NCI-H748 (cell line): ENCODE measurements at regions not wholly inside any gene's neighbourhood (a gene's known extent, or its start where the extent isn't known, plus 50 kb on each side); places are given as distances from the start of the nearest gene placed in this dataset.
A peak's percentile ranks its signal among the peaks of the same experiment; 100 is the strongest.

Experiments
- DNase-seq: peaks from one replicate; lab custom pipeline; 2025; ENCODE audit not compliant: unreplicated experiment; lab: John Stamatoyannopoulos, UW

DNA sequence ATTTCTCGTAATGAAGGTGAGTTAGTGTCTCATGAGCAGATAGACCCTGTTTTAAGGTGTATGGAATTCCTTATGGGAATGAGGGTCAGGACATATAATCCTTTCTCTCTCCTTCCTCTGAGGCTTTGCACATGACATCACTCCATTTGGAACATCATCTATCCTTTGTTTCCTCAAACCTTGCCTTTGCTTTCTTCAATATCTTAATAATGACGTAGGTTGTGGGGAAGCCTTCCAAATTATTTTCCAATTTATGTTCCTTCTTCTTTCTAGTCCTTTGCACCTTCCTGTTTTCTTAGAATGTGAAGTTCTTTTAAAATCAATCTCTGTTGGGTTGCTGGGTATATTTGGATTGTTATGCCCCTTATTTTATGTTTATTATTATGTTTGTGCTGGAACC, 502.9 kb upstream of the STXBP6 start:
- no peak for DNase-seq

DNA sequence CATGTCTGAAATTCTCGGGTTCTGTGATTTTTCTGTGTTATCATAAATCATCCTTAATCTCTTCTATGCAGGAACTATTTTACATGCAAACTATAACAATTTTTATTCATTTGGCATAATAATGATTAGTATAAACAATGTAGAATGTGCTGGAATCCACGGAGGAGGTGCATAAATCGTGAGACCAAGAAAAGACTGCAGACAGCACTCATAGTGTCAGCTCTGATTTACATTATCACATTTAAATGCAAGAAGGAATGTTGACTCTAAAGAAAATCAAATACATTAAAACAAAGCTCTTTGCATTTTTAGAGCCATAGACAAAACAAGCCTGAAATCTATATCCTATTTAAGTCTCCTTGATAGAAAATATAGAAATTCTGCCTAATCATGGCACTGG, 501.7 kb upstream of the STXBP6 start:
- DNase-seq, result no peak

DNA sequence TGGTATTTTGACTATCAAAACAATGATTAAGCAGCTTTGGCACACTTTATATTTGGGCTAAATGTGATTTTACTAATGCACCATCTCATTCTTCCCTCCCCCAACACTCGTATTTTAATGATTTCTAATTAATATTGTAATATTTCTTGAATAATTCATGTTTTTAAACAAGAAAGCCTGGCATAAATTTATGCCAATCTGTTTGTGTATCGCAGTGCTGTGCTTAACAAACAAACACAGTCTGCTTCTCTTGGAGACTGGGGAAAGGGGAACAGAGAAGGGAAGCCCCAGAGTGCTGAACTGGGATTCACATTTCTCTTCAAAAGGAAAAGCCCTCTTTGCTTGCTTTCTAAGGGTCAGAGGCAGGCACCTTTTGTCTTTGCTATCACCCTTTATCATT, 496.9 kb upstream of the STXBP6 start:
- DNase-seq, result no peak

DNA sequence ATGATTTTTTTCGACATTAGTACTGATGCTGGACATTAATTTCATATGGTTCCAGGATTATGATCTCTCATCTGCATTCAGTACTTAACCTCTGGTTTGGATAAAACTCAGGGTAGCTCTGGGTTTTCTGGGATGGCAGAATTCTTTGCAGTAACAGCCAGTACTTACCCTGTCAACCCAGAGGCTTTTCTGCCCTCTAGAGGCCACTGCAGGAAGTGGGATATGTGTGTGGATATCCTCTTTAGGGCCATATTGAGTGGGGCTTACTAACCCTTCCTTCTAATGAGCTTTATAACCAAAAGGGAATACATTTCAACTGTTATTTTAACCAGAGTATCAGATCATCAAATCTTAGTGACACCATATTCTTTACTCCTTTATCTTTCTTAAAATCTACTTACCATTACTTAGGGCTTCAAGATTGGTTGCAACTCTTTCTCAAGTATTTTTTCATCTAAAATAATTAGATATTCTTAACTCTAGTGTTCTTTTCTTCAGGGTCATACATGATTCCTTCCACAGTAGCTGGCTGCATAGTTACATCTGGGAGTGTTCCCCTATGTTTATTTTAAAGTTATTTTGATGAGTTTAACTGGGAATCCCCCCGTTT, 488.0 kb upstream of the STXBP6 start:
- peak; percentile 78 for DNase-seq

DNA sequence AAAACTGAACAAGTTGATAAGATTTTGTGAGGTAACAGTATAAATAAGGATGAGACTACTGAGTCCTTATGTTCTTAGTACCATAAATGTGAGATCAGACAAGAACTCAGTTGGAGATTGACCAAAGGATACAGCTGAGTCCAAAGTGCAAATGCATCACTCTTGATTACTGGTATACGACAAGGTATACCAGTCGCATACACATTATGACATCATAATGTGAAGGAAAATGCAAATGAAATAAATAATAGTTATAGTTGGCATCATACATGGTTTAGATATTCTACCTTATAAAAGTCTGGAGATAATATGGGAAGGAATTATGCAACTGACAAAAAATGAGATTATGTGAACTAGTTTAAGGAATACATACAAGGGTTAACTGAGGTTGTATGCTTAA, 476.3 kb upstream of the STXBP6 start:
- no peak for DNase-seq

DNA sequence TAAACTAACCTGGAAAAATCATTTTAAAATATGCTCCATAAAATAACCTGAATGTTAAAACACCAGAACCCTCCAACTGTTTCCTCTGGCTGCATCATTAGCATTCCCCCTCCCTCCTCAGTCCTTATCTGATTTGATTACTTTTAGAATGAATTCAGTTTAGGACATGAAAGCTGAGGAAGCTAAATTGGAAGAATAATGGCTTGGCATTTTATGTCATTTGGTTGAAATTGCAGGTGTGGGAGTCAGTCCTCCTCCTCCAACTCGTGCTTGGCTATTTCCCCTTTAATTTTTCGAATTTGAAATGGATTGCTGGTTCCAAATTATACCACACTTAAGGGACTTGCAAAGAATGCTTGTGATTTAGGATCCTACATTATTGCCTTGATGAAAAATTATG, 473.0 kb upstream of the STXBP6 start:
- peak; percentile 28 for DNase-seq

DNA sequence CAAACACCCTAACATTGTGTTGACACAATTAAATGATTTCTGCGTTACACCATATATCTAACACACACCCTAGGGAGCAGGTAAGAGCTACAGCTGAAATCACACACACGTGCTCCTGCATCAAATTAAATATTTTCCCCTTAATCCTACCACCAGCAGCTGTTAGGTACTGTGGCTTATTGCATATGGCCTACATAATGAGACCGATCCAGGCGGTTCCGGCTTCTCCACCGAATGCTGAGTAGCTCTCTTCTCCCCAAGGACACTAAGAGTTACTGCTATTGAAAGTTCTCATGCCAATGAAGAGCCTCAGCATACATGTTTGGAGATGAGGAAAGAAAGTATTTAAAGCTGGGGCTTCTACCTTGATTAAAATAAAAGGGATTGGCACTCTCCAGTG, 472.2 kb upstream of the STXBP6 start:
- peak; percentile 83 for DNase-seq

DNA sequence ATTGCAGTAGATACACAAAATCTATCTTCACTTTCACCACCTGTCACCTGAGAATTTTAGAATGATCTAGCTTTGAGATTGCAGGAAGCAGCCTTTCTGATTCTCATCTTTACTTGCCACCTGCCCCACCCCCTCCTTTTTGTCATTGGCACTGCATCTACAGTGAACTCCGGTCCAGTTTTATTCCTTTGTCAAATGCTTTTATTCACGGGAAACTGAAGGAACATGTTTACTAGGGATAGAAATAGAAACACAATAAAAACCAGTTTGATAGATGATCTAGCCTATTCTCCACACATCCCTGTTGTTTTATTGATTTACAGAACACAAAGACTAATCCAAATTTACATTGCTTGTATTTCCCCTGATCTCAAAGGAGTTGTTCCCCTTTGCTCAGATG, 471.7 kb upstream of the STXBP6 start:
- DNase-seq, result peak; percentile 83

DNA sequence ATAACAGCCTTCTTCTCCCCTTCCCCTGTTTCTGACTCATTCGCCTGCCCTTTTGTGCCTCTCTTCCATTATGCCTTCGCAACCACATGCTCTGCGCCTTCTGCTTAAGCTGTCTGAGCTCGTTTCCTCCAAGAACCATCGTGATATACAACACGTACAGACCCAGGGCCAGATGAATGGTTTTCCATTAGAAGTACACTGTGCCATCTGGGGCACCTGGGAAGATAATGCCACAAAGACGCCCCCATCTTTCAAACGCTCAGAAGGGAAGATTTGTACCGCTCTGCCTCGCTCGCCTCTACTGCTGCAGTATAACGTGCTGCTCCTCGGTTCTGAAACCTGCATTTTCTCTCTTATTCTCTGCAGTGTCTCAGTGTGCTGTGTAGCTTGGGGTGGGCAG, 470.9 kb upstream of the STXBP6 start:
- DNase-seq, result no peak

DNA sequence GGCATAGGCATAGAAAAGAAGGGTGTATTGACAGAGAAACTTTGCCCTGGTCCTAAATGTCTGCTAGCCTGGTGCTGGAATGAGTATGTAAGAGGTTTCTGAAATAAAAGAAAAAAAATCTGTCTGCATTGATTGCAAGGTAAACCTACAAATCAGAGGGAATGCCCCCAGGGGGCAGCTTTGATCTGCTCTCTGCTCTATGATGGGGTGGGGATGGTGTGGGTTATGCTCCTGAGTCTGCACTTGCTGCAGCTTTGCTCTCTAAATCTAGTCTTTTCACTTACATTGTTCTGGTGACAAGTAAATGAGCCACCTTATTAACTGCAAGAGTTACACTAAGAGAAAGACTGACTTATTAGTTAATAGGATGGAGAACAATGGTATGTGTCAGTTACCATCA, 468.4 kb upstream of the STXBP6 start:
- DNase-seq, result peak; percentile 40

DNA sequence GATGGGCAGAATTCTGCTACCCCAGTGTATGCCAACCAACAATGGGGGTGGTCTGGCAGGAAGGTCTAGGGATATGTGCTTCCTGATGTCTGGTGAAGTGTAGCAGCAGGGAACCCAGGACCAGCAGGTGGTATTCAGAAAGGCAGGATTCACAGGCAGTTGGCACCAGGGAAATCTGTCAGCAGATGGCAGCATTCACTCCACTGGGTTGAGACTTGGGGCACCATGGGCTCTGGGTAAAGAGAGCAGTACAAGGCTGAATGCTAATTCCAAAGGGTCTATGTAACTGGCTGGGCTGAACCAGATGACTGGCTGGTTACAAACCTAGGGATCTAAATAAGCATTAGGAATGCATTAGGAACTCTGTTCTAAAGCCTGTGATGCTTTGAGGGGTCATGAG, 466.9 kb upstream of the STXBP6 start:
- DNase-seq, result peak; percentile 31

DNA sequence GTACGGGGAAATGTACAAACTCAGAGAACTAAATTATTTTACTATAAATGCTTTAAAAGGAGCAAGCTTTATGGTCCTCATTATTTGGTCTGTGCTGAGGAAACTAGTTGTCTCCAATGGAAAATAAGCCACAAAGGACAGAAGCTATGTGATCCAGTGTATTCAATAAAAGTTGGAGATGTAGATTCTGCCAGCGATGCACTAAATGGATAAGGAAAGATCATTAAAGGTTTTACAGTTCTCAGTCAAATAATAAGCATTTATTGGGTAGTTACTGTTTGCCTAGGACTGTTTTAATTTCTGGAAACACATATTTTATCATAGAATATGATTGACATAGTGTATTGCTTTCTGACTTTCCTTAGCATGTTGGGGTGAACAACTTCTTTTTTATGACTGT, 458.9 kb upstream of the STXBP6 start:
- no peak for DNase-seq

DNA sequence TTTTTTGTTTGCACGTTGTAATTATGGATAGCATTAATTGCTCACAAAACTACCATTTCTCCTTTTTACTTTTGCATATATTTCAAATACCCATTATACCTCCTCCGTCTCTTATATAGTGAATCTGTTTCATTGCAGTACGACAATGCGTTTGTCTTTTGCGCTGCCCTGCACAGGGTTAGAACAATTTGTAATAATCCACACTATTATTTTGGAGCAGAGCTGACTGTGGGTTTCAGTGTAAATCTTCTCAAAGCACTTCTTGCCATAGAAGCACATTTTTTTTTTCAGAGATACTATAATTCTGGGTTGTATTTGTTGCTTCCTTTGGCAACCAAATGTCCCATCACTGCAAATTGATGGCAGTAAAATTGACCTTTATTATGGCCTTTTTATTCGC, 451.8 kb upstream of the STXBP6 start:
- DNase-seq, result no peak

DNA sequence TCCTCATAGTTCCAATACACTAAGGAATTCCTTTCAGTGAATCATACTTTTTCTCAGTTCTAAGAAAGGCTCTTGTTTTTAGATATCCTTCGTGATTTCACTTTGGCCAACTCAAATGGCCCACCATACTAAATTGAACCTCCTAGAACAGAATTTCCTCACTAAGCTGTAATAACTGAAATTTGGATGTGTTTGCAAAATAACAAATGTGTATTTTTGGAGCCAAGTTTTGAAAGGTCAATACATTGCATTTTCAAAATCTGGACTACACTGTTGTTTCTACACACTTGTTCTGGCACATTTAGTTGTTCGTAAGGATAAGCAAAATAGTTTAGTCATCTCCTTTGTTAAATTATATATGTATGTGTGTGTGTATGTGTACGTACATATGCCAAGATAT, 439.0 kb upstream of the STXBP6 start:
- DNase-seq, result no peak

DNA sequence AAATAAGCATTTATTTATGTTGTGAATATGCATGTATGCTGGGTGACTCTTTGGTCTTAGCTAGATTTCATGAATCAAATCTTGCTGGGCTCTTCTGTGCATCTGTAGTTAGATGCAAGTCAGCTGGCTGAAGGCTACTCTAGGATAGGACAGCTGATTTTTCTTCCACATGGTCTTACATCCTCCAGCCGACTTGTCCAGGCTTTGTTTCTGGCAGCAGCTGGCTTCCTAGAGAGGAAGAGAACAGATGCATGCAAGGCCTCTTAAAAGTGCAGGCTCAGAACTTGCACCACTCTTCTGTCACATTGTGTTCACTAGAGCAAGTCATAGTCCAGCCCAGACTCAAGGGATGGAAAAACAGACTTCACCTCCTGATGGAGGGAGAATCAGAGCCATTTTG, 435.4 kb upstream of the STXBP6 start:
- peak; percentile 35 for DNase-seq

DNA sequence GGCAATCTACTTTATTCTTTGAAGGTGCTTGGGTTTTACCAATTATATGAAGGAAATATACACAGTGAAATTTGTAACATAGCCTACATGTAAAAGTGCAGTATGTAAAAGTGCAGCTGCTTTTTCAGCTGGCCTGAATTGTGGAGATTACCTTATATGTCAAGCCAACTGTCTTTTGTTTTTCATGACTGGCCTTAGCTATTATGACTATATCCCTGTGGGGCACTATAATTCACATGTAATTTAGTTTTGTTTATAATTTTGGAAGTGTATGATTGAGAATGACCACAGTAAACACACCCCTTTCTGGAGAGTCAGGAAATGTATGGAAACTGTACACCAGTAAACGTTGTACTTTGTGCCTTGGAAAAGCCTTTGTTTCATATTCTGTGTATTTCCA, 435.0 kb upstream of the STXBP6 start:
- DNase-seq, result peak; percentile 42

DNA sequence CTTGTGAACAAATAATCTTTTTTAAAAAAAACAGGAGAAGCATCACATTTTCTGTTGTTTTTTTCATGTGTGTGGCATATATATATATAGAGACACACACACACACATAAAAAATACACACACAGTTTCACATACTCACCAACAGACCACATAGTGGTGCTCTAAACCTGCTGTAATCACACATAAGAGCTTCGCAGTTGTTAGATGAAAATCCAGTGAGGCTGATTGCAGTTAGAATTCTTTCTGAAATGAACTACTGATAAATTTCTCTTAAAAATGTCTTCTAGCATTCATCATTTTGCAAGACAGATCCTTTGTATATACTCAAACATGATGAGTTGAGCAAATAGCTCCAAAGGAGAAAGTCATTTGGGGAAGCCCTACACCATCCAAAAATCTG, 434.3 kb upstream of the STXBP6 start:
- peak; percentile 55 for DNase-seq

DNA sequence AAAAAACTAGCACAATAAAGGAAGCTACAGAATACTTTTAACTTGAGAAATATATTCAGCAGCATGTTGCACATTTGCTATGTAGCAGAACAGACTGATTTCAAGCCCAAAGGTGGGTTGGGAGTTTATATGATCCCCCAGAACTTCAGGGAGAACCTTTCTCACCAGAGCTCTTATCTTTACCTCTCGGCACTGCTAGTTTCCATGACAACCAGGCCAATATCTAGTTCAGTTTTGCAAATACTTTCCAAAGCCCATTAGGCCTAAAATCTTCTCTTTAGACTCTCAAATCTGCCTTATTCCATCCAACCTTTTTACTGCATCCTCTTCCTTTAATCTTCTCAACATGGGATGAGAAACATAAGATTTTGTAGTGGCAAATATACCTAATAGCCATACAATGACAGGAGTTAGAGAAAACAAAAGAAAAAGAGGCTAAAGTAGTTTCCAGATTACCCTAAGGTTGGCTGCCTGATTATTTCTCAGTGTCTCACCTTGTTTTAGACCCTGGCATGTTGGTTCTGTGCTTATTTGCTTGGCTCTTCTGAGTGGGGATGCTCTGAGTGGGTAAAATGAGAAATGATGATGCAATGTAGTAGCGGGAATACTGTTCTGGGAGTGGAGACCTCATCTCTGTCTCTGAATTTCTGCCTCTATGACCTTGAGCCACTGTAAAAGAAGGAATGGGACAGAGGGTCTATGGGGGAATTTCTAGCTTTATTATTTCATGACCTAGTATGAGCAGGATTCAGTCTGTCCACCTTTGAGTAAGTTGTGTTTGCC, 427.6 kb upstream of the STXBP6 start:
- DNase-seq, result peak; percentile 8

DNA sequence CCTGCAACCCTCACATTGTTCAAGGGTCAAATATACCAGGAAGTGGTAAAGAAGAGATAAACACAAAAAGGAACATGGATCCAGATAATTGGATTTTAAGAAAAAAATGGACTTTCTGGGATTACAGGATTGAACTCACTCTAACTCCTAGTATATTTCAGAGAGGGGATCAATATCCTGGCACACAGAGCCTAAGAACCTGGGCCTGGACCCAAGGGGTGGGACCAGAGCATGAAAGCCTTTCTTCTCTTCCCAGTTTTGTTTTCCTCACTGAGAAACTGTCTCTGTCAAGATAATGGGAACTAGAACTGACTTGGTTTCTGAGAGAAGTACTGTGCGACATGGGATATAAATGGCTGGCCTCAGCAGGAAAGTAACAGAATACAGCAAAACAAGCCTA, 422.8 kb upstream of the STXBP6 start:
- DNase-seq, result no peak

DNA sequence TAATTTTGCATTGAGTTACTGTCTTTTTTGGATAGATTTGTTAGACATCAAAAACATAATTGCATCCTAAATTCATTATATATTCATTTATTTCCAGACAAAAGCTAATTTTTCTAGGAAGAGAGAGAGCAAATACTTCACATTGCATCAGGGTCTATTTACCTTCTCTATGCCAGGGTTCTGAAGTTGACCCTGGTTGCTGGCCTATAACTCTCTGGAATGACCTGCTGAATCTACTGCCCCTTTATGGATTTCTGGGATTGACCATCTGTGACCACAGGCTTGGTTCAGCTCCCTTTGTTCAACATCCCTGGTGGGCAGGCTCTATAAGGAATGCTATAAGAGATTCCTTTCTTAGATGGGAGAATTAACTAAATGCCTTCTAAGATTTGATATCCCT, 414.8 kb upstream of the STXBP6 start:
- DNase-seq, result no peak

DNA sequence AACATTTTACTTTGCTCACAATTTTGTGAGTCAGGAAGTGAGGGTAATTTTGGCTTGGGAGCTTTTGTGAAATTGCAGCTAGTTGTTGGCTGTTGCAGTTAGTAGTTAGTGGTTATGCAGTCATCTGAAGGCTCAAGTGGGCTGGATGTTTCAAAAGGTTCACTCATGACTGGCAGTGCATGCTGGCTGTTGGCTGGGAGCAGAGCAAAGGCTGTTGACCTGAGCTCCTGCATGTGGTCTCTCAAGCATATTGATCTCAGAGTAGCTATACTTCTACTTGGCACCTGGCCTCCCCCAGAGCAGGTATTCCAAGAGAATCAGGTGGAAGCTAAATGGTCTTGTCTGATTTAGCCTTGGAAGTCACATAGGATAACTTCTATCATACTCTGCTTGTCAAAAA, 414.1 kb upstream of the STXBP6 start:
- DNase-seq, result no peak

DNA sequence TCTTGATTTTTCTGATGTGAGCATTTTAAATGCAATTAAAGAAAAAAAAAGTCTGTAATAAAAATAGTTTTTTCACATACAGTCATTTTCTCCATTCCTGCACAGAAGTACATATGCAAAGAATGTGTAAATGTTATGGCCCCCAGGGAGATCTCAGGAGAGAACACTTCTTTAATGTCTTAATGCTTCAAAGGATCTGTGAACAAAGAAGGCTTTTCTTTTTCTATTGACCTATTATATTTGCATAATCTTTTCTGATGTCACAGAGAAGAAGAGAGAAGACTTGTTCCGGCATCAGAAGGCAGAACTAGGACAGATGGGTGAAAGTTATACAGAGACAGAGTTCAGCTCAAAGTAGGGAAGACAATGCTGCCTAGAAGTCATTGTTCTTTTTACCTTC, 413.5 kb upstream of the STXBP6 start:
- DNase-seq, result no peak

DNA sequence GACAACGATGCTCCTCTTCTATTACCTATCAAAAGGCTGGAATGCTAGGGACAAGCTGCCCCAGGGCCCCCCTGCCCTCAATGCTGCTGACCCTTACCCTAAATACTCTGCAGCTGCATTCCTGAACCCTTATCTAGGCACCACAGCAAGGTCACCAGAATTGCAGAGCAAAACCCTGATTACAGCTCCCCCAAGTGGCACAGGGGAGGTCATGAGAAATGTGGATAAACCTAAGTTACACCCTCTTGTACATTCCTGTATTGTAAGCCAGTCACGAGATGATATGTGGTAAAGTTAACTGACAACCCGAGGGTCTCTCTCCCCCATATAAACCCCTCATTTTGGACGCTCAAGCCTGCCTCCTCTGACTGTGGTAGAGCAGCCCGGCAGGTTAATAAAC, 411.8 kb upstream of the STXBP6 start:
- DNase-seq, result no peak
